Mucosa of gallbladder (tissue), 1 donor: ENCODE measurements at regions not wholly inside any gene's neighbourhood (a gene's known extent, or its start where the extent isn't known, plus 50 kb on each side); places are given as distances from the start of the nearest gene placed in this dataset.

Experiments
- DNase-seq: peaks from one replicate; pipeline ENCODE4 v3.0.0-alpha.2; 2020; ENCODE audit warnings: low spot score
- donor health status: DM: no; HTN: no; CAD: no.

GRCh38 chr12:24723759-24724158 is 225.1 kb downstream of the BCAT1 start:
- no peak for DNase-seq

GRCh38 chr12:24721191-24721590 is 227.7 kb downstream of the BCAT1 start:
- no peak for DNase-seq

GRCh38 chr12:24719293-24719721 is 229.6 kb downstream of the BCAT1 start:
- DNase-seq, result no peak

- DNase-seq, result no peak
These were observed 230.3 kb downstream of the BCAT1 start for GRCh38 chr12:24718617-24719016.

- no peak for DNase-seq
These were observed 234.7 kb downstream of the BCAT1 start for GRCh38 chr12:24714237-24714636.

- no peak for DNase-seq
These were observed 237.6 kb downstream of the BCAT1 start for GRCh38 chr12:24711056-24712008.

- no peak for DNase-seq
These were observed 239.7 kb downstream of the BCAT1 start for GRCh38 chr12:24709216-24709615.

- DNase-seq, result no peak
These were observed 240.2 kb downstream of the BCAT1 start for GRCh38 chr12:24708718-24709117.

- no peak for DNase-seq
These were observed 240.9 kb downstream of the BCAT1 start for GRCh38 chr12:24708043-24708442.

GRCh38 chr12:24707334-24707733 is 241.6 kb downstream of the BCAT1 start:
- DNase-seq, result no peak

- no peak for DNase-seq
These were observed 243.1 kb downstream of the BCAT1 start for GRCh38 chr12:24705741-24706358.

GRCh38 chr12:24705216-24705615 is 243.7 kb downstream of the BCAT1 start:
- no peak for DNase-seq

GRCh38 chr12:24701343-24701742 is 247.6 kb downstream of the BCAT1 start:
- no peak for DNase-seq

GRCh38 chr12:24698972-24699371 is 249.9 kb downstream of the BCAT1 start:
- DNase-seq, result no peak

- no peak for DNase-seq
These were observed 251.1 kb downstream of the BCAT1 start for GRCh38 chr12:24697769-24698168.

GRCh38 chr12:24697295-24697694 is 251.6 kb downstream of the BCAT1 start:
- DNase-seq, result no peak

- DNase-seq, result no peak
These were observed 252.1 kb downstream of the BCAT1 start for GRCh38 chr12:24696800-24697199.

- DNase-seq, result no peak
These were observed 253.1 kb downstream of the BCAT1 start for GRCh38 chr12:24695657-24696329.

- DNase-seq, result no peak
These were observed 253.8 kb downstream of the BCAT1 start for GRCh38 chr12:24695103-24695502.

- DNase-seq, result no peak
These were observed 260.3 kb downstream of the BCAT1 start for GRCh38 chr12:24688601-24689000.

GRCh38 chr12:24681570-24681969 is 267.3 kb downstream of the BCAT1 start:
- DNase-seq, result no peak

GRCh38 chr12:24679126-24679525 is 269.8 kb downstream of the BCAT1 start:
- no peak for DNase-seq

GRCh38 chr12:24678436-24678835 is 270.5 kb downstream of the BCAT1 start:
- DNase-seq, result no peak
